Pancreas (tissue), 10 donors: ENCODE measurements at regions not wholly inside any gene's neighbourhood (a gene's known extent, or its start where the extent isn't known, plus 50 kb on each side); places are given as distances from the start of the nearest gene placed in this dataset.

Experiments
- ATAC-seq, 4 donors: fragments of 200-7000 bp; cut with Tn5 transposase; one replicate each; pipeline versions ENCODE4 v1.8.0 to v1.9.1; 2020; ENCODE audit warnings: mild to moderate bottlenecking in 4 of 4, moderate library complexity in 4 of 4
- DNase-seq, 6 donors: peaks; one replicate each; pipeline ENCODE4 v3.0.0-alpha.2; 2020
- FAIRE-seq: peaks from 2 replicates; lab custom pipeline; 2012; peaks lifted over from hg19 to GRCh38; lab: Jason Lieb, UNC
- H3K27ac ChIP-seq, 4 donors: fragments of 200-600 bp; sonication (generic); 1 replicate in 3 of 4; 2 replicates in 1 of 4; pipeline versions ENCODE4 v1.5.0 to v1.8.0; 2020
- H3K27me3 ChIP-seq, 4 donors: fragments of 200-600 bp; one replicate each; pipeline ENCODE4 v1.8.0; 2021
- H3K36me3 ChIP-seq, 3 donors: fragments of 200-600 bp; sonication (generic) in 1 of 3; one replicate each; pipeline versions ENCODE4 v1.5.0 to v1.8.0; 2020 to 2021
- H3K4me1 ChIP-seq, 3 donors: fragments of 200-600 bp; one replicate each; pipeline ENCODE4 v1.8.0; 2021
- H3K4me3 ChIP-seq, 4 donors: fragments of 200-600 bp; sonication (generic) in 2 of 4; one replicate each; pipeline versions ENCODE4 v1.5.0 to v1.8.0; 2020 to 2021
- H3K9me3 ChIP-seq, 4 donors: fragments of 200-600 bp; one replicate each; pipeline ENCODE4 v1.8.0; 2021
- WGBS, 2 donors: extraction: QIAGEN DNeasy Blood & Tissue Kit; methylation state at CpG; one replicate each; pipeline ENCODE4 v1.1.7; 2013; 5-methylcytosine and 5-hydroxymethylcytosine counted together
- intact Hi-C, 3 donors: fragments of 100-400 bp; cut with DNase I; formaldehyde crosslinking; loops; one replicate each; pipeline versions ENCODE4 v1.11.1 to v1.14.2; 2022
- TF ChIP-seq, protein P1 (sequence below), 4 donors: fragments of 200-600 bp; sonication (generic) in 3 of 4; IDR thresholded peaks; one replicate each; pipeline versions ENCODE4 v1.5.0 to v1.8.0; 2021; ENCODE audit warnings: antibody characterized with exemption in 4 of 4
- donor health status: healthy with polysubstance abuse.
- donor health status: DM: no; HTN: no; CAD: no; lungs with moderate emphysema.
- donor health status: DM: no; HTN: no; CAD: no.
- donor health status: control.
- donor health status: control.
- donor health status: Bipolar disorder and iron deficiency.
- donor health status: DM: yes; HTN: yes; CAD: no.
- donor health status: DM: no; HTN: no; CAD: no.
- donor health status: DM: no; HTN: no; CAD: no.
- donor health status: DM: yes; HTN: yes; CAD: no.

DNA sequence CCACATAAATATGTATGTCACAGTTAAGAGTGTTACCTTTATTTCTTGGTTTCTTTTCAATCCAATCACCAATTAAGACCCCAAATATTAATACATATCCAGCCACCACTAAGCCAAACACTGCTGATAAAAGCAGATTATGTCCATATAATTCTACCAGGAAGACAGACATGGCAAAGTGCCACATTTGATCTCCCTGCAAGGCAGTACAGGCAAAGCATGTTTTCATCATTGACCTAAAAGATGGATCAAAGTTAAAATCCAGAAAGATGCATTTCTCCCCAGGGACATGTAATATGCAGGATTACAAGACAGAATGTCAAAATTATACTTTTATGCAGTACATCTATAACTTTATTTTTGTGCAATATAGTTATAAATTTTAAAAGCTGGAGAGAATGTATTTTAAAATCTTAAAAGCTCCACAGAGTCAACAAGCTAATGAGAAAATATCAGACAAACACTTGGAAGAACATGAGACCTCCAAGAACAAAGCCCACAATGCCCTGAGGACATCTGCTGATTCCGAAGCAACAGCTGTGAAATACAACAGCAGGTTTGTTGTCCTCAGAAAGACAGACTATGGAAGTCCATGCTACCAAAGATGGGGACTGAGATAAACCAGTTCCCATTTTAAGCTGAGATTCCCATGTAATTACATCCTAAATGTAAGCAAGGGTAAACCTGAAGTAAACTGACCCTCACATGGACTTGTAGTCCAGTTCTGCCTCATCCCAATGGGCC, 54.5 kb upstream of the TOMM7 start:
- Histone ChIP-seq H3K36me3 (no peaks in the 10 kb centered on the region), H3K4me3 (no peak overlapping the region), H3K9me3 (no peaks in the 10 kb centered on the region), H3K27ac (no peak overlapping the region), H3K4me1 (no peaks in the 10 kb centered on the region), H3K27me3 (no peaks in the 10 kb centered on the region)
- 86 to 92% methylated on average over 1 of the region's 1 CpG for WGBS, 2 donors
- intact Hi-C loops = no loop called here
- no peak for FAIRE-seq
- TF ChIP-seq, protein P1, sequence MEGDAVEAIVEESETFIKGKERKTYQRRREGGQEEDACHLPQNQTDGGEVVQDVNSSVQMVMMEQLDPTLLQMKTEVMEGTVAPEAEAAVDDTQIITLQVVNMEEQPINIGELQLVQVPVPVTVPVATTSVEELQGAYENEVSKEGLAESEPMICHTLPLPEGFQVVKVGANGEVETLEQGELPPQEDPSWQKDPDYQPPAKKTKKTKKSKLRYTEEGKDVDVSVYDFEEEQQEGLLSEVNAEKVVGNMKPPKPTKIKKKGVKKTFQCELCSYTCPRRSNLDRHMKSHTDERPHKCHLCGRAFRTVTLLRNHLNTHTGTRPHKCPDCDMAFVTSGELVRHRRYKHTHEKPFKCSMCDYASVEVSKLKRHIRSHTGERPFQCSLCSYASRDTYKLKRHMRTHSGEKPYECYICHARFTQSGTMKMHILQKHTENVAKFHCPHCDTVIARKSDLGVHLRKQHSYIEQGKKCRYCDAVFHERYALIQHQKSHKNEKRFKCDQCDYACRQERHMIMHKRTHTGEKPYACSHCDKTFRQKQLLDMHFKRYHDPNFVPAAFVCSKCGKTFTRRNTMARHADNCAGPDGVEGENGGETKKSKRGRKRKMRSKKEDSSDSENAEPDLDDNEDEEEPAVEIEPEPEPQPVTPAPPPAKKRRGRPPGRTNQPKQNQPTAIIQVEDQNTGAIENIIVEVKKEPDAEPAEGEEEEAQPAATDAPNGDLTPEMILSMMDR (IDR thresholded peaks at IDR 0.05) = no peak
- DNase-seq = no peak
- ATAC-seq = no peak

DNA sequence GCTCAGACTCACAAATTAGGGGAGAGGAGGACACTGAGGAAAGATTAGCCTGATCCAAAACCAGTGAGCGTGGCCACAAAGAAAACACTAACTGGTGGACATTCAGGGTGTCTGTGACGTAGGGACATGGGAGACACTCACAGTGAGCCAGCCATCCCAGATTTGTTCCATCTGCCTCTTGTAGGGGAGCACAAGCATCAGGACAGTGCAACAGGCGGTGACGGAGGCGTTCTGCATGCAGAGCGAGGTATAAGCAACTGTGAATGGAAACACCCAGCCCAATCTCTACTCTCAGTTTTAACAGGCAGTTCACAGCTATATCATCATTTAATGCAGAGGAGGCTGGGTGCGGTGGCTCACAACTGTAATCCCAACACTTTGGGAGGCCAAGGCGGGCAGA, 52.8 kb upstream of the TOMM7 start:
- Histone ChIP-seq H3K9me3 (no peaks in the 10 kb centered on the region), H3K27ac (no peak overlapping the region), H3K27me3 (no peaks in the 10 kb centered on the region), H3K36me3 (no peaks in the 10 kb centered on the region), H3K4me3 (no peak overlapping the region), H3K4me1 (no peaks in the 10 kb centered on the region)
- TF ChIP-seq, protein P1 (IDR thresholded peaks at IDR 0.05) = no peak
- intact Hi-C loops = no loop called here
- no peak for DNase-seq
- no peak for ATAC-seq
- WGBS, 2 donors = 94 to 95% methylated on average over 8 of the region's 8 CpGs
- no peak for FAIRE-seq

DNA sequence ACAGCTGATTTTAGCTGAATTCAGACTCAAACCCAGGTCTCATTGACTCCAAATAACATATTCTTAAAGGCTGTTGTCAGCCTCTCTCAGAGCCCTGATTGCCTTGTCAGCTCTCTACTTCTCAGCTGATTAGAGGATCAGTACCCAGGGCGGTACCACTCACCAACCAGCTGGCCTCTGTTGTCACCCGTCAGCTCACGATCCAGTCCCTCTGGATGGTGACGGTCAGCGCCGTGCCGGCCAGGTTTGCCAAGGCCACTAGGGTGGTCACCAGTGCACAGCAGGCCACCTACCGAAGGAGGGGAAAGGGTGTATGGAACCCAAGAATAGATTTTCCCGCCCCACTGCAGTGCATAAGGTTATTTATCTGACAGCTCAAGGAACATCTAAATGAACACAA, 52.3 kb upstream of the TOMM7 start:
- FAIRE-seq (no peak), ATAC-seq (no peak), DNase-seq (peak in 1 of 6 donors; percentile 62)
- Histone ChIP-seq H3K27ac (no peak overlapping the region), H3K4me1 (no peaks in the 10 kb centered on the region), H3K9me3 (no peaks in the 10 kb centered on the region), H3K27me3 (no peaks in the 10 kb centered on the region), H3K36me3 (no peaks in the 10 kb centered on the region), H3K4me3 (no peak overlapping the region)
- TF ChIP-seq, protein P1 (IDR thresholded peaks at IDR 0.05) = no peak
- 85 to 89% methylated on average over 9 of the region's 9 CpGs for WGBS, 2 donors
- intact Hi-C loops = no loop called here
